ENCODE measurements at regions not wholly inside any gene's neighbourhood (a gene's known extent, or its start where the extent isn't known, plus 50 kb on each side); places are given as distances from the start of the nearest gene placed in this dataset.

GRCh38 chr11:10913075-10913474 is 55.2 kb upstream of the ZBED5 start:
- TF ChIP-seq CTCF (IDR thresholded peaks at IDR 0.05) (no peak), POLR2A (IDR thresholded peaks at IDR 0.05) (no peak)
